ENCODE measurements at regions not wholly inside any gene's neighbourhood (a gene's known extent, or its start where the extent isn't known, plus 50 kb on each side); places are given as distances from the start of the nearest gene placed in this dataset.

GRCh38 chr3:21357241-21357640 lies 393.8 kb downstream of the ZNF385D start:
- TF ChIP-seq CTCF (IDR thresholded peaks at IDR 0.05) (no peak), ATF6 (CRISPR knock-in tag; IDR thresholded peaks at IDR 0.05) (no peak), JUN (CRISPR knock-in tag; IDR thresholded peaks at IDR 0.05) (no peak), JAZF1 (CRISPR knock-in tag; IDR thresholded peaks at IDR 0.05) (no peak), ZNF138 (CRISPR knock-in tag; conservative IDR thresholded peaks at IDR 0.05) (no peak), SP1 (CRISPR knock-in tag; conservative IDR thresholded peaks at IDR 0.05) (no peak), CBFB (CRISPR knock-in tag; IDR thresholded peaks at IDR 0.05; ENCODE audit: low read depth) (no peak), MAX (CRISPR knock-in tag; IDR thresholded peaks at IDR 0.05) (no peak), CREB1 (CRISPR knock-in tag; IDR thresholded peaks at IDR 0.05) (no peak)
- TF ChIP-seq, protein P1, sequence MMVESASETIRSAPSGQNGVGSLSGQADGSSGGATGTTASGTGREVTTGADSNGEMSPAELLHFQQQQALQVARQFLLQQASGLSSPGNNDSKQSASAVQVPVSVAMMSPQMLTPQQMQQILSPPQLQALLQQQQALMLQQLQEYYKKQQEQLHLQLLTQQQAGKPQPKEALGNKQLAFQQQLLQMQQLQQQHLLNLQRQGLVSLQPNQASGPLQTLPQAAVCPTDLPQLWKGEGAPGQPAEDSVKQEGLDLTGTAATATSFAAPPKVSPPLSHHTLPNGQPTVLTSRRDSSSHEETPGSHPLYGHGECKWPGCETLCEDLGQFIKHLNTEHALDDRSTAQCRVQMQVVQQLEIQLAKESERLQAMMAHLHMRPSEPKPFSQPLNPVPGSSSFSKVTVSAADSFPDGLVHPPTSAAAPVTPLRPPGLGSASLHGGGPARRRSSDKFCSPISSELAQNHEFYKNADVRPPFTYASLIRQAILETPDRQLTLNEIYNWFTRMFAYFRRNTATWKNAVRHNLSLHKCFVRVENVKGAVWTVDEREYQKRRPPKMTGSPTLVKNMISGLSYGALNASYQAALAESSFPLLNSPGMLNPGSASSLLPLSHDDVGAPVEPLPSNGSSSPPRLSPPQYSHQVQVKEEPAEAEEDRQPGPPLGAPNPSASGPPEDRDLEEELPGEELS (CRISPR knock-in tag; IDR thresholded peaks at IDR 0.05): no peak
